Loucy (cell line): ENCODE measurements at regions not wholly inside any gene's neighbourhood (a gene's known extent, or its start where the extent isn't known, plus 50 kb on each side); places are given as distances from the start of the nearest gene placed in this dataset.

ENCODE experiments used
- H2AFZ ChIP-seq: fragments of 200-600 bp; sonication (generic); 2 replicates; pipeline ENCODE4 v1.6.0; 2016; ENCODE audit warnings: antibody characterized with exemption, mild to moderate bottlenecking, low read length, moderate library complexity
- H3F3A ChIP-seq: fragments of 200-600 bp; 2 replicates; pipeline ENCODE4 v1.6.0; 2016; ENCODE audit warnings: antibody characterized with exemption, low read depth, mild to moderate bottlenecking
- H3K27me3 ChIP-seq: fragments of 200-600 bp; sonication (generic); 2 replicates; pipeline ENCODE4 v1.6.1; 2014; ENCODE audit warnings: low read length, mild to moderate bottlenecking; ENCODE audit not compliant: insufficient read depth, poor library complexity, severe bottlenecking
- H3K36me3 ChIP-seq: fragments of 200-600 bp; sonication (generic); 2 replicates; pipeline ENCODE4 v1.6.1; 2016; ENCODE audit warnings: low read length; ENCODE audit not compliant: insufficient read depth
- H3K4me1 ChIP-seq: fragments of 200-600 bp; sonication (generic); 2 replicates; pipeline ENCODE4 v1.5.1; 2014; ENCODE audit warnings: low read length, mild to moderate bottlenecking; ENCODE audit not compliant: insufficient read depth, poor library complexity, severe bottlenecking
- H3K4me2 ChIP-seq: fragments of 200-600 bp; sonication (generic); 2 replicates; pipeline ENCODE4 v1.6.0; 2014; ENCODE audit warnings: antibody characterized with exemption, low read length, low read depth, mild to moderate bottlenecking; ENCODE audit not compliant: poor library complexity, severe bottlenecking
- H3K4me3 ChIP-seq: fragments of 200-600 bp; sonication (generic); 2 replicates; pipeline ENCODE4 v1.5.1; 2014; ENCODE audit warnings: low read length, mild to moderate bottlenecking, mixed read lengths; ENCODE audit not compliant: poor library complexity, severe bottlenecking
- H3K79me2 ChIP-seq: fragments of 200-600 bp; sonication (generic); 2 replicates; pipeline ENCODE4 v1.6.1; 2014; ENCODE audit warnings: low read length; ENCODE audit not compliant: insufficient read depth
- H3K9ac ChIP-seq: fragments of 200-600 bp; sonication (generic); 2 replicates; pipeline ENCODE4 v1.6.0; 2014; ENCODE audit warnings: mild to moderate bottlenecking, low read depth, low read length, moderate library complexity; ENCODE audit not compliant: poor library complexity, severe bottlenecking
- H3K9me2 ChIP-seq: fragments of 200-600 bp; sonication (generic); replicated peaks from 2 replicates; pipeline ENCODE4 v1.6.1; 2016; ENCODE audit warnings: low read depth, low read length, mixed read lengths
- H3K9me3 ChIP-seq: fragments of 200-600 bp; sonication (generic); 2 replicates; pipeline ENCODE4 v1.6.1; 2014; ENCODE audit warnings: mild to moderate bottlenecking, antibody characterized with exemption, low read length, low read depth; ENCODE audit not compliant: insufficient read depth
- H4K20me1 ChIP-seq: fragments of 200-600 bp; sonication (generic); 2 replicates; pipeline ENCODE4 v1.6.0; 2014; ENCODE audit warnings: antibody characterized with exemption, low read length, mild to moderate bottlenecking; ENCODE audit not compliant: insufficient read depth, poor library complexity, severe bottlenecking
- EZH2phosphoT487 ChIP-seq: fragments of 200-600 bp; IDR thresholded peaks from 2 replicates; pipeline ENCODE4 v1.6.1; 2018; ENCODE audit warnings: antibody characterized with exemption, mild to moderate bottlenecking, moderate library complexity, borderline replicate concordance
- TF ChIP-seq, protein P1 (sequence below): fragments of 200-600 bp; sonication (generic); conservative IDR thresholded peaks from 2 replicates; pipeline ENCODE4 v1.5.1; 2014; ENCODE audit warnings: mild to moderate bottlenecking, antibody characterized with exemption, low read length

DNA sequence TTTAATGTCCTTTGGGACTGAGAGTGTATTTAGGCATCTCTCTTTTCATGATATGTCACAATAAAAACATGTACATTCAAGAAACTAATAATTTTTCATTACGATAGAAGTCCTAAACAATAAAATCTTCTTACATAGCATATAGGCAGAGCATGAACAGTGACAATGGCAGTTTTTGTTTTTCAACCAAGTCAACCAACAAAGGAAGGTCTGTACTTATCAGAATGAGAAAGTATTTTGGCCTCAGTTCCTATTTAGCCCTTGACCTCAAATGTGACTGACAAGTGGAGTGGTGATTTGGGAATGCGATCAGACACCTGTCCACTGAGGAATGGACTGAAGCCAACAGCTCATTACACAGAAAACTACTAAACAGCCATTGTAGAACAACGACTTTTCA lies 219.5 kb downstream of the TMEM161B start:
- H3K9ac ChIP-seq = no peak overlapping the region

DNA sequence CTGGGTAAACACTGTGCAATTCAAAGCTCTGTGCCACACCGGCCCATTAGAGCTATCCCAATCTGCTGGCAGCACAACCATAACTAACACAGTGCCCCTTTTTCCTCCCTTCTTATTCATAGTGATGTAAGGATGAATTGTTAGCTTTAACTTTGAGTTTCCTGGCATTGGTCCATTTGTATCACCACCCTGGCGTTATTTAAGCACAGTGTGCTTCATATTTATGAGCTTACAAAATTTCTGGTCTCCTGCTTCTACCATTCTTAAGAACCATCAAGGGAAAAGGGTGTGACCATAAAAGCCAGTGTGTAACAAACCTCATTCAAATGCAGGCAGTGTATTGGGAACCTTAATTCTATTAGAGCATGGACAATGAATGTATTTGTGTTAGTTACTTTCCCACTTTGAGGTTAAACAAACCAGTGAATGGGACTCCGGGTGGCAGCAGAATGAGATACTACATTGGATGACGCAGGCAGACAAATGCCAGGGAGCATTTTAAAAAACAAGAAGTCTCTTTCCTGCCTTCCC lies 222.6 kb downstream of the TMEM161B start:
- Histone ChIP-seq H3K4me3 (no peak overlapping the region), H3K27me3 (no peaks in the 10 kb centered on the region), H2AFZ (no peak overlapping the region), H3K9me3 (no peaks in the 10 kb centered on the region), H3K9ac (no peak overlapping the region), H3K36me3 (no peaks in the 10 kb centered on the region), H3K4me1 (no peaks in the 10 kb centered on the region), H3K4me2 (no peak overlapping the region), H3K79me2 (no peaks in the 10 kb centered on the region), H4K20me1 (no peaks in the 10 kb centered on the region), H3F3A (no peaks in the 10 kb centered on the region), H3K9me2 (no peaks in the 10 kb centered on the region)
- TF ChIP-seq, protein P1, sequence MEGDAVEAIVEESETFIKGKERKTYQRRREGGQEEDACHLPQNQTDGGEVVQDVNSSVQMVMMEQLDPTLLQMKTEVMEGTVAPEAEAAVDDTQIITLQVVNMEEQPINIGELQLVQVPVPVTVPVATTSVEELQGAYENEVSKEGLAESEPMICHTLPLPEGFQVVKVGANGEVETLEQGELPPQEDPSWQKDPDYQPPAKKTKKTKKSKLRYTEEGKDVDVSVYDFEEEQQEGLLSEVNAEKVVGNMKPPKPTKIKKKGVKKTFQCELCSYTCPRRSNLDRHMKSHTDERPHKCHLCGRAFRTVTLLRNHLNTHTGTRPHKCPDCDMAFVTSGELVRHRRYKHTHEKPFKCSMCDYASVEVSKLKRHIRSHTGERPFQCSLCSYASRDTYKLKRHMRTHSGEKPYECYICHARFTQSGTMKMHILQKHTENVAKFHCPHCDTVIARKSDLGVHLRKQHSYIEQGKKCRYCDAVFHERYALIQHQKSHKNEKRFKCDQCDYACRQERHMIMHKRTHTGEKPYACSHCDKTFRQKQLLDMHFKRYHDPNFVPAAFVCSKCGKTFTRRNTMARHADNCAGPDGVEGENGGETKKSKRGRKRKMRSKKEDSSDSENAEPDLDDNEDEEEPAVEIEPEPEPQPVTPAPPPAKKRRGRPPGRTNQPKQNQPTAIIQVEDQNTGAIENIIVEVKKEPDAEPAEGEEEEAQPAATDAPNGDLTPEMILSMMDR = no peak
- TF ChIP-seq EZH2phosphoT487 = no peak

More for the DNA sequence above, 219.5 kb downstream of the TMEM161B start:
- Histone ChIP-seq H3K36me3 (no peaks in the 10 kb centered on the region), H3K9me3 (no peaks in the 10 kb centered on the region), H3F3A (no peaks in the 10 kb centered on the region), H3K27me3 (no peaks in the 10 kb centered on the region), H4K20me1 (no peaks in the 10 kb centered on the region), H3K9me2 (no peaks in the 10 kb centered on the region), H2AFZ (no peak overlapping the region), H3K79me2 (no peaks in the 10 kb centered on the region), H3K4me3 (no peak overlapping the region), H3K4me2 (no peak overlapping the region), H3K4me1 (no peaks in the 10 kb centered on the region)
- TF ChIP-seq, protein P1 = no peak
- TF ChIP-seq EZH2phosphoT487 = no peak

DNA sequence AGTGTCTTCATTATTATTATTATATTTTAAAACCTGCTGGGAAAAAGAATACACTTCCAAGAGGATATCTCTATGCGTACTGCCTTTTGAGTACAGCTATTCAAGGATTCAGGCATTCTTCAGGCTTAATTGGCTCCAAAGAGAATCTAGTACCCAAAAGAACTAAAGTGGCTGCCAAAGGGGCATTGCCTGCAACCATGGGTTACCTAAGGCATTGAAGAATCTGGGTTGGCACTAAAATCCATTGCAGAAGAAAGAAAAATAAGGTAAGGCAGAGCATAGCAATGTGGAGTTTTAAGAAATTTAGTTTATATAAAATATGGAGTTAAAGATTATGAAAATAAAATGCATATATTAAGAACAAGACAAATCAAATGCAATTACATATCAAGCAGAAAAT lies 223.5 kb downstream of the TMEM161B start:
- no peaks in the 10 kb centered on the region for H3K36me3 ChIP-seq
- H3K9me3 ChIP-seq = no peaks in the 10 kb centered on the region
- H3K4me1 ChIP-seq = no peaks in the 10 kb centered on the region
- TF ChIP-seq EZH2phosphoT487 = no peak
- TF ChIP-seq, protein P1 = no peak
- H3K9ac ChIP-seq = no peak overlapping the region
- no peaks in the 10 kb centered on the region for H3K79me2 ChIP-seq
- no peaks in the 10 kb centered on the region for H3K9me2 ChIP-seq
- H3K4me3 ChIP-seq = no peak overlapping the region
- no peaks in the 10 kb centered on the region for H4K20me1 ChIP-seq
- no peak overlapping the region for H3K4me2 ChIP-seq
- no peak overlapping the region for H2AFZ ChIP-seq
- no peaks in the 10 kb centered on the region for H3K27me3 ChIP-seq
- H3F3A ChIP-seq = no peaks in the 10 kb centered on the region
